ENCODE measurements at regions not wholly inside any gene's neighbourhood (a gene's known extent, or its start where the extent isn't known, plus 50 kb on each side); places are given as distances from the start of the nearest gene placed in this dataset.

- DNase-seq (ENCODE audit: low read depth, low spot score), result no peak
- H3K9me3 ChIP-seq (replicated peaks; ENCODE audit: control insufficient read depth, insufficient read depth, low read length), result no peaks in the 10 kb centered on the region
- H3K4me3 ChIP-seq, result no peak overlapping the region
- H3K4me1 ChIP-seq (ENCODE audit: control insufficient read depth, insufficient read depth, low read length), result no peaks in the 10 kb centered on the region
- H4K20me1 ChIP-seq (ENCODE audit: control insufficient read depth, insufficient read depth), result no peaks in the 10 kb centered on the region
- CTCF ChIA-PET, result interaction anchor here (0.8 kb wide), 1 partner anchor 39 kb away, joined by 4 read pairs; no protein-coding TSS in a partner anchor
- in situ Hi-C loops (cut with MboI), result no loop called here
- H3K4me2 ChIP-seq (ENCODE audit: control insufficient read depth, insufficient read depth), result no peak overlapping the region
- no peak overlapping the region for H3K27ac ChIP-seq (ENCODE audit: control insufficient read depth, insufficient read depth)
- no peaks in the 10 kb centered on the region for H3K27me3 ChIP-seq (replicated peaks in 1 of 2; ENCODE audit: control insufficient read depth in 2 of 2, insufficient read depth in 2 of 2, low read length in 1 of 2)
- no peaks in the 10 kb centered on the region for H3K79me2 ChIP-seq (ENCODE audit: control insufficient read depth, insufficient read depth, low read length)
- RAD21 ChIA-PET (ENCODE audit: unreplicated experiment), result no interaction called here
- POLR2A ChIA-PET, result no interaction called here
- no peaks in the 10 kb centered on the region for H3K36me3 ChIP-seq (ENCODE audit: control insufficient read depth in 2 of 2, insufficient read depth in 2 of 2, low read length in 1 of 2)
- no peak overlapping the region for H2AFZ ChIP-seq (ENCODE audit: control insufficient read depth, low read depth, low read length)
- intact Hi-C loops (cut with micrococcal nuclease; ENCODE audit: unreplicated experiment), result no loop called here
- BruUV-seq (replicated peaks), result no TSS peak
- no peak overlapping the region for H3K9ac ChIP-seq (ENCODE audit: control insufficient read depth, insufficient read depth, low read length)
- FAIRE-seq, result no peak
- no peak for TF ChIP-seq NFYA (IDR thresholded peaks at IDR 0.05; ENCODE audit: borderline replicate concordance, low read depth, low read length)
- TF ChIP-seq ATF7 (IDR thresholded peaks at IDR 0.05; ENCODE audit: low read depth), result no peak
- TF ChIP-seq IKZF1 (conservative IDR thresholded peaks at IDR 0.05), result no peak
- TF ChIP-seq ESRRA (IDR thresholded peaks at IDR 0.05; ENCODE audit: low read length), result no peak
- TF ChIP-seq, protein P1, sequence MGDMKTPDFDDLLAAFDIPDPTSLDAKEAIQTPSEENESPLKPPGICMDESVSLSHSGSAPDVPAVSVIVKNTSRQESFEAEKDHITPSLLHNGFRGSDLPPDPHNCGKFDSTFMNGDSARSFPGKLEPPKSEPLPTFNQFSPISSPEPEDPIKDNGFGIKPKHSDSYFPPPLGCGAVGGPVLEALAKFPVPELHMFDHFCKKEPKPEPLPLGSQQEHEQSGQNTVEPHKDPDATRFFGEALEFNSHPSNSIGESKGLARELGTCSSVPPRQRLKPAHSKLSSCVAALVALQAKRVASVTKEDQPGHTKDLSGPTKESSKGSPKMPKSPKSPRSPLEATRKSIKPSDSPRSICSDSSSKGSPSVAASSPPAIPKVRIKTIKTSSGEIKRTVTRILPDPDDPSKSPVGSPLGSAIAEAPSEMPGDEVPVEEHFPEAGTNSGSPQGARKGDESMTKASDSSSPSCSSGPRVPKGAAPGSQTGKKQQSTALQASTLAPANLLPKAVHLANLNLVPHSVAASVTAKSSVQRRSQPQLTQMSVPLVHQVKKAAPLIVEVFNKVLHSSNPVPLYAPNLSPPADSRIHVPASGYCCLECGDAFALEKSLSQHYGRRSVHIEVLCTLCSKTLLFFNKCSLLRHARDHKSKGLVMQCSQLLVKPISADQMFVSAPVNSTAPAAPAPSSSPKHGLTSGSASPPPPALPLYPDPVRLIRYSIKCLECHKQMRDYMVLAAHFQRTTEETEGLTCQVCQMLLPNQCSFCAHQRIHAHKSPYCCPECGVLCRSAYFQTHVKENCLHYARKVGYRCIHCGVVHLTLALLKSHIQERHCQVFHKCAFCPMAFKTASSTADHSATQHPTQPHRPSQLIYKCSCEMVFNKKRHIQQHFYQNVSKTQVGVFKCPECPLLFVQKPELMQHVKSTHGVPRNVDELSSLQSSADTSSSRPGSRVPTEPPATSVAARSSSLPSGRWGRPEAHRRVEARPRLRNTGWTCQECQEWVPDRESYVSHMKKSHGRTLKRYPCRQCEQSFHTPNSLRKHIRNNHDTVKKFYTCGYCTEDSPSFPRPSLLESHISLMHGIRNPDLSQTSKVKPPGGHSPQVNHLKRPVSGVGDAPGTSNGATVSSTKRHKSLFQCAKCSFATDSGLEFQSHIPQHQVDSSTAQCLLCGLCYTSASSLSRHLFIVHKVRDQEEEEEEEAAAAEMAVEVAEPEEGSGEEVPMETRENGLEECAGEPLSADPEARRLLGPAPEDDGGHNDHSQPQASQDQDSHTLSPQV (IDR thresholded peaks at IDR 0.05), result no peak
- TF ChIP-seq SRF (IDR thresholded peaks at IDR 0.05; ENCODE audit: low read depth in 2 of 2, low read length in 2 of 2), result no peak
- TF ChIP-seq WRNIP1 (IDR thresholded peaks at IDR 0.05; ENCODE audit: borderline replicate concordance, low read depth, low read length), result no peak
- no peak for TF ChIP-seq HDAC2 (IDR thresholded peaks at IDR 0.05)
- TF ChIP-seq CHD4 (IDR thresholded peaks at IDR 0.05), result no peak
- no peak for TF ChIP-seq LARP7 (IDR thresholded peaks at IDR 0.05)
- TF ChIP-seq E2F8 (IDR thresholded peaks at IDR 0.05; ENCODE audit: low read depth, partially characterized antibody), result no peak
- TF ChIP-seq SMAD5 (IDR thresholded peaks at IDR 0.05; ENCODE audit: low read depth), result no peak
- TF ChIP-seq SMC3 (IDR thresholded peaks at IDR 0.05; ENCODE audit: borderline replicate concordance, low read length), result no peak
- no peak for TF ChIP-seq NFXL1 (IDR thresholded peaks at IDR 0.05; ENCODE audit: borderline replicate concordance)
- TF ChIP-seq EP300 (IDR thresholded peaks at IDR 0.05; ENCODE audit: borderline replicate concordance in 1 of 2, control insufficient read depth in 1 of 2, low read depth in 2 of 2, low read length in 2 of 2), result no peak
- SMC1A ChIA-PET (ENCODE audit: uncharacterized antibody, unreplicated experiment), result interaction anchor here (1.1 kb wide), 1 partner anchor 48 kb away, joined by 3 read pairs; no protein-coding TSS in a partner anchor
- ATAC-seq, result no peak
These were observed 547.2 kb downstream of the ANKRD7 start for GRCh38 chr7:118771672-118772071.
